SK-N-MC (cell line): ENCODE measurements at regions not wholly inside any gene's neighbourhood (a gene's known extent, or its start where the extent isn't known, plus 50 kb on each side); places are given as distances from the start of the nearest gene placed in this dataset.

ENCODE experiments used
- EZH2 ChIP-seq: fragments of 200-600 bp; sonication (generic); IDR thresholded peaks from one replicate; pipeline ENCODE4 v1.6.1; 2017; ENCODE audit warnings: antibody characterized with exemption
- FOXP2 ChIP-seq: optimal IDR thresholded peaks from 2 replicates; pipeline ENCODE3; 2011; ENCODE audit warnings: mild to moderate bottlenecking, moderate library complexity; ENCODE audit not compliant: insufficient read depth; ENCODE audit errors: extremely low read length, control extremely low read depth
- POLR2AphosphoS5 ChIP-seq: IDR thresholded peaks from 2 replicates; pipeline ENCODE4 v1.6.1; 2012; ENCODE audit warnings: mild to moderate bottlenecking, low read depth, low read length, borderline replicate concordance

- TF ChIP-seq EZH2, result no peak
- no peak for TF ChIP-seq POLR2AphosphoS5
- TF ChIP-seq FOXP2, result no peak
Measured at GRCh38 chr14:66105815-66106214, 380.4 kb upstream of the CCDC196 start.
